ENCODE measurements at regions not wholly inside any gene's neighbourhood (a gene's known extent, or its start where the extent isn't known, plus 50 kb on each side); places are given as distances from the start of the nearest gene placed in this dataset.

- Histone ChIP-seq H3K4me1 (ENCODE audit: control insufficient read depth in 1 of 2, insufficient read depth in 1 of 2, low read depth in 1 of 2, low read length in 1 of 2) (no peaks in the 10 kb centered on the region), H3K9me3 (no peaks in the 10 kb centered on the region), H3K4me3 (ENCODE audit: low read depth in 1 of 2, low read length in 1 of 2) (no peak overlapping the region), H3K36me3 (no peaks in the 10 kb centered on the region), H3K27ac (no peak overlapping the region), H3K27me3 (peaks cover 14% of the 10 kb centered on the region)
- no peak for TF ChIP-seq CTCF (IDR thresholded peaks at IDR 0.05)
Measured at GRCh38 chr6:99219788-99220187, 129.7 kb downstream of the FAXC start.

GRCh38 chr6:99216959-99217358 lies 132.5 kb downstream of the FAXC start:
- no peak overlapping the region for H3K4me3 ChIP-seq (ENCODE audit: low read depth in 1 of 2, low read length in 1 of 2)
- H3K27ac ChIP-seq: no peak overlapping the region
- no peaks in the 10 kb centered on the region for H3K9me3 ChIP-seq
- peaks cover 14% of the 10 kb centered on the region for H3K27me3 ChIP-seq
- no peaks in the 10 kb centered on the region for H3K36me3 ChIP-seq
- no peak for TF ChIP-seq CTCF (IDR thresholded peaks at IDR 0.05)
- no peaks in the 10 kb centered on the region for H3K4me1 ChIP-seq (ENCODE audit: control insufficient read depth in 1 of 2, insufficient read depth in 1 of 2, low read depth in 1 of 2, low read length in 1 of 2)

- Histone ChIP-seq H3K4me3 (ENCODE audit: low read depth in 1 of 2, low read length in 1 of 2) (no peak overlapping the region), H3K9me3 (no peaks in the 10 kb centered on the region), H3K36me3 (no peaks in the 10 kb centered on the region), H3K27me3 (no peaks in the 10 kb centered on the region), H3K27ac (no peak overlapping the region), H3K4me1 (ENCODE audit: control insufficient read depth in 1 of 2, insufficient read depth in 1 of 2, low read depth in 1 of 2, low read length in 1 of 2) (no peaks in the 10 kb centered on the region)
- TF ChIP-seq CTCF (IDR thresholded peaks at IDR 0.05): no peak
Measured at GRCh38 chr6:99195986-99196655, 153.4 kb downstream of the FAXC start.

- H3K27me3 ChIP-seq: no peaks in the 10 kb centered on the region
- H3K4me1 ChIP-seq (ENCODE audit: control insufficient read depth in 1 of 2, insufficient read depth in 1 of 2, low read depth in 1 of 2, low read length in 1 of 2): no peaks in the 10 kb centered on the region
- no peak for TF ChIP-seq CTCF (IDR thresholded peaks at IDR 0.05)
- no peak overlapping the region for H3K27ac ChIP-seq
- H3K4me3 ChIP-seq (ENCODE audit: low read depth in 1 of 2, low read length in 1 of 2): no peak overlapping the region
- no peaks in the 10 kb centered on the region for H3K36me3 ChIP-seq
- H3K9me3 ChIP-seq: no peaks in the 10 kb centered on the region
Measured at GRCh38 chr6:99192561-99192960, 156.9 kb downstream of the FAXC start.

- no peak for TF ChIP-seq CTCF (IDR thresholded peaks at IDR 0.05)
- Histone ChIP-seq H3K4me1 (ENCODE audit: control insufficient read depth in 1 of 2, insufficient read depth in 1 of 2, low read depth in 1 of 2, low read length in 1 of 2) (peaks cover 0 to 2% of the 10 kb centered on the region in 2 experiments), H3K4me3 (ENCODE audit: low read depth in 1 of 2, low read length in 1 of 2) (no peak overlapping the region), H3K27ac (no peak overlapping the region), H3K9me3 (no peaks in the 10 kb centered on the region), H3K27me3 (no peaks in the 10 kb centered on the region), H3K36me3 (no peaks in the 10 kb centered on the region)
Measured at GRCh38 chr6:99189823-99190721, 159.4 kb downstream of the FAXC start.

Measured in neutrophil (primary cell).